Subcutaneous abdominal adipose tissue (tissue), 5 donors: ENCODE measurements at regions not wholly inside any gene's neighbourhood (a gene's known extent, or its start where the extent isn't known, plus 50 kb on each side); places are given as distances from the start of the nearest gene placed in this dataset.
"Not testable (repeated sequence)": the region's sequence is repeated elsewhere in the genome, so short reads cannot be mapped to it uniquely, and the experiment has no call there.

ENCODE experiments used
- H3K27ac ChIP-seq: one replicate; pipeline ENCODE4 v1.7.0; 2013; ENCODE audit warnings: low read depth, mild to moderate bottlenecking, inconsistent platforms, low read length, moderate library complexity
- H3K27me3 ChIP-seq, 5 donors: one replicate each; pipeline ENCODE4 v1.7.0; 2013; ENCODE audit warnings: low read length in 5 of 5, inconsistent platforms in 1 of 5; ENCODE audit not compliant: control insufficient read depth in 5 of 5, insufficient read depth in 4 of 5
- H3K36me3 ChIP-seq, 5 donors: one replicate each; pipeline ENCODE4 v1.7.0; 2013; ENCODE audit warnings: low read length in 5 of 5; ENCODE audit not compliant: control insufficient read depth in 5 of 5, insufficient read depth in 5 of 5
- H3K4me1 ChIP-seq, 5 donors: one replicate each; pipeline ENCODE4 v1.7.0; 2013; ENCODE audit warnings: low read length in 5 of 5, mild to moderate bottlenecking in 3 of 5, moderate library complexity in 1 of 5; ENCODE audit not compliant: control insufficient read depth in 5 of 5, insufficient read depth in 5 of 5
- H3K4me3 ChIP-seq, 5 donors: one replicate each; pipeline ENCODE4 v1.7.0; 2013; ENCODE audit warnings: low read length in 5 of 5, low read depth in 1 of 5
- H3K9ac ChIP-seq, 5 donors: one replicate each; pipeline ENCODE4 v1.7.0; 2013; ENCODE audit warnings: low read length in 5 of 5, mild to moderate bottlenecking in 4 of 5, moderate library complexity in 3 of 5
- H3K9me3 ChIP-seq, 5 donors: one replicate each; pipeline ENCODE4 v1.7.0; 2013; ENCODE audit warnings: low read length in 5 of 5; ENCODE audit not compliant: control insufficient read depth in 5 of 5
- donor health status: healthy.
- donor health status: healthy.
- donor health status: healthy.
- donor health status: healthy.
- donor health status: healthy.

DNA sequence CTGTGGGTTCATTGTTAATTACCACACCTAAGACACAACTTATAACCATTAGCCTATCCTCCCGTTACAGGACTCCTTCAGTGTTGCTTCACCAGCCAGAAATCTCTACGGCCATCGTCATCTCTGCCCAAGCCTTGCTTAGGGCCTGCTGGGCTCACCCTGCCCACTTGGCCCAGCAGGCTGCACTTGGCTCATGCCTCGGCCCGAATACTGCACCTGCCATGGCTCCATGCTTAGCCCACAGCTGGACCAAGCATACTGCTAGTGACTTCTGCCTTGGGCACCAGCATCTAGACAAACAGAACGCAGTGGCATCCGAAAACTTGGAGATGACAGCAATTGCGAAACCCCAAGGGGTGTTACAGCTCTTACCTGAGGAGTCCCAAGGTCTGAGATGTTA lies 2336.0 kb upstream of the ACO1 start:
- no peaks in the 10 kb centered on the region for H3K9me3 ChIP-seq
- no peaks in the 10 kb centered on the region for H3K36me3 ChIP-seq
- no peak overlapping the region for H3K4me3 ChIP-seq
- no peak overlapping the region for H3K27ac ChIP-seq
- H3K27me3 ChIP-seq, result no peaks in the 10 kb centered on the region
- no peak overlapping the region for H3K9ac ChIP-seq
- no peaks in the 10 kb centered on the region for H3K4me1 ChIP-seq

DNA sequence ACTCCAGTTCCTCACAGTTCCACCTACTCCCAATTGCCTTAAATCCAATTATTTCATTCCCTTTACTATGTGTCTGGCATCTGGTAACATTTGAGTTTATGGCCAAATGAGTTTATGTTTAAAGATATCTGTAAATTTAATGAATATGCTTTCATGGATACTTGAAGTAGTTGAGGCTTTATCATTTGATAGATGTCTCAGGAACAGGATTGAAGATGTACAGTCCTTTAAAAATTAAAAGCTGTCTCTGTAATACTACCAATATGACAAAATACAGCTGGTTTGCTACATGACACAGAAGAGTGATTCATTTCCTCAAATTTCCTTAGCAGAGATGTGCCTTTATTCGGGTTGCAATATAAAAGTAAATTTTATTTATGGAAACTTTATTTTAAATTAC lies 2326.0 kb upstream of the ACO1 start:
- Histone ChIP-seq H3K9ac (no peak overlapping the region), H3K4me3 (no peak overlapping the region), H3K27me3 (no peaks in the 10 kb centered on the region), H3K36me3 (no peaks in the 10 kb centered on the region), H3K9me3 (no peaks in the 10 kb centered on the region), H3K27ac (no peak overlapping the region), H3K4me1 (no peaks in the 10 kb centered on the region)

DNA sequence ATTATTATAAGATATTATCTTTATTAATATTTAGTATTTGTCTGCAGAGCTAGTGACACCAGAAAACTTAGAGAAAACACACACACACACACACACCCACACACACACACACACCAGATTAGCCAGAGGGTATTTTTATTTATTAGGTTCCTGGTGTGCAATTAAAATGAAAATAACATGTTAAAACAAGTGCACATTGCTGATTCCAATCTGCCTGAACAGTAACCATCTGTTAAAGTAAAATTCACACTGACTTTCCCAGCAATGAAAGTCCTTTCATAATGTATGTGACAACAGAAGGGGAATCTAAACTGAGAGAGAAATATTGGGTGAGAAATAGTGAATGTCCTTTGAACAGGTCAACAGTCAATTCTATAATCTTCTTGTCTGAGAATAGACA lies 2323.5 kb upstream of the ACO1 start:
- Histone ChIP-seq H3K27ac (no peak overlapping the region), H3K4me1 (no peaks in the 10 kb centered on the region), H3K27me3 (no peaks in the 10 kb centered on the region), H3K4me3 (no peak overlapping the region), H3K9ac (no peak overlapping the region), H3K36me3 (no peaks in the 10 kb centered on the region), H3K9me3 (no peaks in the 10 kb centered on the region)

DNA sequence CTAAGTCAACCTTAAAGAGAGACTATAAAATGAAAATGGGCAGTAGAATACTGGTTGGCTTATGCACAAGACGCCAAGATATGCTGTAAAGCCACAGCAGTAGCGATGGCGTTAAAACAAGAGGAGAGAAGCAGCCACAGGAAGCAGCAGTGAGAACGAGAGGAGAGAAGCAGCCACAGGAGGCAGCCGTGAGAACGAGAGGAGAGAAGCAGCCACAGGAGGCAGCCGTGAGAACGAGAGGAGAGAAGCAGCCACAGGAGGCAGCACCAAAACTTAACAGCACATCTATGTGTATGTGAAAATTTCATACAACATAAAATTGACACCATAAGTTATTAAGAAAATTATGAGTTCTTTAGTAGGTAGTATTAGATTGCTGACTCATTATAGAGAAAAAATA lies 2318.6 kb upstream of the ACO1 start:
- no peaks in the 10 kb centered on the region for H3K27me3 ChIP-seq
- H3K4me3 ChIP-seq, result no peak overlapping the region
- no peaks in the 10 kb centered on the region for H3K9me3 ChIP-seq
- no peaks in the 10 kb centered on the region for H3K36me3 ChIP-seq
- no peak overlapping the region for H3K9ac ChIP-seq
- no peaks in the 10 kb centered on the region for H3K4me1 ChIP-seq
- no peak overlapping the region for H3K27ac ChIP-seq

DNA sequence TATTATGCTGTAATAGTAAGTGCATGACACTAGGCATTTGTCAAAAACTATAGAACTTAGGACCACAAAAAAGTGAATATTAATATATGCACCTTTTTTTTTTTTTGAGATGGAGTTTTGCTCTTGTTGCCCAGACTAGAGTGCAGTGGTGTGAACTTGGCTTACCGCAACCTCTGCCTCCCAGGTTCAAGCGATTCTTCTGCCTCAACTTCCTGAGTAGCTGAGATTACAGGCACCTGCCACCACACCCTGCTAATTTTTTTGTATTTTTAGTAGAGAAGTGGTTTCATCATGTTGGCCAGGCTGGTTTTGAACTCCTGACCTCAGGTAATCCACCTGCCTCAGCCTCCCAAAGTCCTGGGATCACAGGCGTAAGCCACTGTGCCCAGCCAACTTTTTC lies 2315.2 kb upstream of the ACO1 start:
- H3K9ac ChIP-seq, H3K4me3 ChIP-seq, H3K27me3 ChIP-seq, H3K27ac ChIP-seq, H3K4me1 ChIP-seq, H3K36me3 ChIP-seq, H3K9me3 ChIP-seq: not testable (repeated sequence)

DNA sequence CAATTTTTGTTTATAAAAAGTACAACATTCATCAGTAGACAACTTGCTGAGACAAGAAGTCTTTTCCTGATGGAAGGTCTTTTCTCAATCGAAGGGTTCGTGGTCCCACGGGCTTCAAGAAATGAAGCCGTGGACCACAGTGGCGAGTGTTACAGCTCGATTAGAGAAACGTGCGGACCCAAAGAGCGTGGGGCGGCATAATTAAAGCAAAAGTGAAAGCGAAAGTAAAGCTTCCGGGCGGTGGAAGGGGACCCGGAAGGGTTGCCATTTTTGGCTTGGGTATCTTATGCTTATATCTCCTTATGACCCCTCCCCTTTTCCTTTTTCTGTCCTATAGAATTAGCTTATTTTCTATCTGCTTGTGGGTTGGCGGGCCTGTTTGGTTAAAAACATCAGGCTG lies 2309.4 kb upstream of the ACO1 start:
- Histone ChIP-seq H3K27ac (no peak overlapping the region), H3K36me3 (no peaks in the 10 kb centered on the region), H3K9ac (no peak overlapping the region), H3K4me3 (no peak overlapping the region), H3K27me3 (no peaks in the 10 kb centered on the region), H3K9me3 (peaks cover 0 to 3% (median 0%) of the 10 kb centered on the region in 5 donors), H3K4me1 (no peaks in the 10 kb centered on the region)

DNA sequence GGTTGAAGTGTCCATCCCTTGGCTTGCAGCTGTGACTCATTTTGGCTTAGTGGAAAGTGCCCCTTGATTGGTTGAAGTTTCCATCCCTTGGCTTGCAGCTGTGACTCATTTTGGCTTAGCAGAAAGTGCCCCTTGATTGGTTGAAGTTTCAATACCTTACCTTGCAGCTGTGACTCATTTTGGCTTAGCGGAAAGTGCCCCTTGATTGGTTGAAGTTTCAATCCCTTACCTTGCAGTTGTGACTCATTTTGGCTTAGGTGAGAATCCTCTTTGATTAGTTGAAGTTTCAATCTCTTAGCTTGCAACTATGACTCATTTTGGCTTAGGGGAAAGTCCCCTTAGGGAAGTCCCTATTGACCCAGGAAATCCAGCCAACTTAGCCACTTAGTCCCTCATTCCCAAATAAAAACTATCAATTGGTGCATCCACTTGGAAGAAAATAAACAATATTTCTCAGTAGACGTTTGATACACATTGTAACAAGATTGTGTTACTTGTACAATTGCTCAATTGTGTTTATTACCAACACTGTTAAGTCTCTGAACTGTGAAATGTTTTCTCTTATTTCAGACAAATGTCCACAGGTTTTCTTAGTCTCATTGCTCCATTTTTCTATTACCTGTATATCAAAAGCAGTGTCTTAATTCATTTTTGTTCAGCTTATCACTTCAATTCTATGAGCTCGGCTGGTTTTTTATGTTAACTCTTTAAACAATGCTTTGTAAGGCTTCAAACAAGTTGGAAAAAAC lies 2308.8 kb upstream of the ACO1 start:
- Histone ChIP-seq H3K4me3 (no peak overlapping the region), H3K4me1 (no peaks in the 10 kb centered on the region), H3K9ac (no peak overlapping the region), H3K27me3 (no peaks in the 10 kb centered on the region), H3K36me3 (no peaks in the 10 kb centered on the region), H3K27ac (no peak overlapping the region), H3K9me3 (peaks cover 0 to 3% (median 0%) of the 10 kb centered on the region in 5 donors)

DNA sequence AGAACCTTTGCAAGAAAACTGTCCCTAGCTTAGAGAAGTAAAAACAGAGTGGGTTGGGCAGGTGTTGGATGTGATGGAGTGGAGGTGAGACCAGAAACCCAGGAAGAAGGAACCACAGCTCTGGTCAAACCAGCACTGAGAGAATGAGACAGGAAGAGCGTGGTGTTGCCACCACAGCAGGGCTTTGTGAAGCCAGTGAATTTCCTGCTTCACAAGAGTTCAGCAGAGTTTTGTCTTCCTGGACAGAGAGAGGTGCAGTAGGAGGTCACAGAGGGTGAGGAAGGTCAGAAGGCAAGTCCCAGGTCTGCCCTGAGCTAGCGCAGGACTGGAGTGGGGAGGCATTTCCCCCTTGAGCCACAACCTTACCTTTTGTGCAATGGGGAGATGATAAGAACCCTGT lies 2306.2 kb upstream of the ACO1 start:
- no peaks in the 10 kb centered on the region for H3K36me3 ChIP-seq
- H3K4me1 ChIP-seq, result no peaks in the 10 kb centered on the region
- H3K27me3 ChIP-seq, result no peaks in the 10 kb centered on the region
- H3K9me3 ChIP-seq, result peaks cover 0 to 3% (median 0%) of the 10 kb centered on the region in 5 donors
- no peak overlapping the region for H3K4me3 ChIP-seq
- H3K9ac ChIP-seq, result no peak overlapping the region
- H3K27ac ChIP-seq, result no peak overlapping the region

DNA sequence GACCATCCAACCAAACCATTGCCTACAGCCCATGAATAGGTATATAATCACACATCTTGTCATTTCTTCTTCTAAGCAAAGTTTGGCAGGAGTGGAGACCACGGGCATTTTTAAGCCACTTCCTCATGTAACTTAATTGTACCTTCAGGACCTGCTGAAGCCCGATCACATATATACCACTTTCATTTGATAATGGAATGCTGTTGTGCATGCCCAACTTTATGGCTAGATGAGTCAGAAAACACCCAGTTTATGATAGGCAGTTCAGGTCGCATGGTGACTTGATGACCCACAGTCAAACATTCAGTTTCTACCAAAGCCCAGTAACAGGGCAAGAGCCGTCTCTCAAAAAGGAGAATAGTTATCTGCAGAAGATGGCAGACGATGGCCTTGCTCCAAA lies 2295.0 kb upstream of the ACO1 start:
- Histone ChIP-seq H3K27ac (no peak overlapping the region), H3K9me3 (no peaks in the 10 kb centered on the region), H3K4me1 (no peaks in the 10 kb centered on the region), H3K36me3 (no peaks in the 10 kb centered on the region), H3K4me3 (no peak overlapping the region), H3K27me3 (no peaks in the 10 kb centered on the region), H3K9ac (no peak overlapping the region)

DNA sequence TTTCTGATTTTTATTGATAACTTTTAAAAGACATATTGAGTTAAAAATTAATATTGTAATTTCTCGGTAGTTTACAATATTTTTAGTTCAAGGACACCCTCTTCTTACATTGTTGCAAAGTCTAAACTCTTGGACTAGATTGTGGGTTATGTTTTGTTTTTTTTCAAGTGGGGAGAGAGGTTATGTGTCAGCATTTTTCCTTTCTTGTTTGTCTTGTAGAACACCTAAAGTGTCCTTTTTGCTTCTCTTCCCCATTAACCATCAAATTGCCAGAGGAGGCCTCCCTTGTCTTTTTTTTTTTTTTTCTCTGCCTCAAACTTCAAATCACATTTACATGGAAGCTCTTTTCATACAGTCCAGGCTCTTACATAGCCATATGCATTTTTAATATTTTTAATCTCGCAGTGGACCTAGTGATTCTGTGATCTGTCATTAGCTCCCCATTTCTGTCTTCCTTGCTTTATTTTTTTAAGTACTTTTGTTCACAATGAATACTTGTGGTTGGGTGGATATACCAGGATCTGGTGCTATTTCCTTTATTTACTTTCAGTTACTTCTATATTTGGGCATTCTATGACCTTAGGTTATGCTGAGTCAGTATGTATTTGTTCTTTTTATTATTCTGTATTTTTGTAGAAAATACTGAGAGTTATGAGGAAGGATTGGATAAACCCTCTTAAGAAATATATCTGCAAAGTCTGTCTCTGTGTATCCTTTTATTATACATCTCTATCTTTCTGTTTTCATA lies 2280.6 kb upstream of the ACO1 start:
- Histone ChIP-seq H3K27me3 (no peaks in the 10 kb centered on the region), H3K27ac (no peak overlapping the region), H3K9me3 (no peaks in the 10 kb centered on the region), H3K4me3 (no peak overlapping the region), H3K9ac (no peak overlapping the region), H3K36me3 (no peaks in the 10 kb centered on the region), H3K4me1 (no peaks in the 10 kb centered on the region)
